DND-41 (cell line): ENCODE measurements at regions not wholly inside any gene's neighbourhood (a gene's known extent, or its start where the extent isn't known, plus 50 kb on each side); places are given as distances from the start of the nearest gene placed in this dataset.

ENCODE experiments used
- EZH2 ChIP-seq: IDR thresholded peaks from 3 replicates; pipeline ENCODE4 v1.6.1; 2012; ENCODE audit warnings: borderline replicate concordance, low read depth, mild to moderate bottlenecking, moderate library complexity, low read length, inconsistent platforms; ENCODE audit not compliant: severe bottlenecking
- TF ChIP-seq, protein P1 (sequence below): IDR thresholded peaks from 2 replicates; pipeline ENCODE4 v1.5.1; 2012; ENCODE audit warnings: borderline replicate concordance, low read length, moderate library complexity, mild to moderate bottlenecking; ENCODE audit not compliant: poor library complexity, severe bottlenecking; ENCODE audit errors: extremely low read depth

DNA sequence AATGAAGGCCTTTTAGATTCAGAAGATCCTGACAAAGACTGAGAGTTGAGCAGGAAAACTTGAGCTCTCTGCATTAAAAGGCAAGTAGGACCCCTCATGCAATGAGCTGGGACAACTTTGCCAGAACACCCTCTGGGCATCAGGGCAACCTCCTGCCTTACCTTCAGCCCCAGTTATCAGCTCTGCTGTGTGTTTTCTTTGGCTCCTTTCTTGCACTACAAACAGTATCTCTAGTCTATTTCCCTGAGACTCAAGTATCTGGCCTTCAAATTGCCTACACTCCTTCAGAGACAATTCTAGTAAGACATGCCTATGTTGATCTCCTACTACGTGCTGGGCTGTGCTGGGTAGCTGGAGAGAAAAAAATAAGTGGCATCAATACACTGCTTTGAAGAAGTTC, 192.2 kb downstream of the MID1IP1 start:
- TF ChIP-seq, protein P1, sequence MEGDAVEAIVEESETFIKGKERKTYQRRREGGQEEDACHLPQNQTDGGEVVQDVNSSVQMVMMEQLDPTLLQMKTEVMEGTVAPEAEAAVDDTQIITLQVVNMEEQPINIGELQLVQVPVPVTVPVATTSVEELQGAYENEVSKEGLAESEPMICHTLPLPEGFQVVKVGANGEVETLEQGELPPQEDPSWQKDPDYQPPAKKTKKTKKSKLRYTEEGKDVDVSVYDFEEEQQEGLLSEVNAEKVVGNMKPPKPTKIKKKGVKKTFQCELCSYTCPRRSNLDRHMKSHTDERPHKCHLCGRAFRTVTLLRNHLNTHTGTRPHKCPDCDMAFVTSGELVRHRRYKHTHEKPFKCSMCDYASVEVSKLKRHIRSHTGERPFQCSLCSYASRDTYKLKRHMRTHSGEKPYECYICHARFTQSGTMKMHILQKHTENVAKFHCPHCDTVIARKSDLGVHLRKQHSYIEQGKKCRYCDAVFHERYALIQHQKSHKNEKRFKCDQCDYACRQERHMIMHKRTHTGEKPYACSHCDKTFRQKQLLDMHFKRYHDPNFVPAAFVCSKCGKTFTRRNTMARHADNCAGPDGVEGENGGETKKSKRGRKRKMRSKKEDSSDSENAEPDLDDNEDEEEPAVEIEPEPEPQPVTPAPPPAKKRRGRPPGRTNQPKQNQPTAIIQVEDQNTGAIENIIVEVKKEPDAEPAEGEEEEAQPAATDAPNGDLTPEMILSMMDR, result no peak
- no peak for TF ChIP-seq EZH2
